Liver (tissue), 3 donors: ENCODE measurements at regions not wholly inside any gene's neighbourhood (a gene's known extent, or its start where the extent isn't known, plus 50 kb on each side); places are given as distances from the start of the nearest gene placed in this dataset.

Experiments used
- CTCF ChIP-seq: fragments of 150-350 bp; IDR thresholded peaks from 2 replicates; pipeline ENCODE4 v1.5.1; 2017; ENCODE audit warnings: improper control_type of control experiment, low read depth, low read length; ENCODE audit not compliant: missing input control
- GABPA ChIP-seq, 2 donors: IDR thresholded peaks in 1 of 2; conservative IDR thresholded peaks in 1 of 2; 2 replicates each; pipeline ENCODE4 v1.6.1; 2016; ENCODE audit warnings: antibody characterized with exemption in 2 of 2, mild to moderate bottlenecking in 1 of 2, moderate library complexity in 1 of 2
- MAX ChIP-seq: IDR thresholded peaks from 2 replicates; pipeline ENCODE4 v1.6.1; 2016; ENCODE audit warnings: antibody characterized with exemption
- TAF1 ChIP-seq: conservative IDR thresholded peaks from 2 replicates; pipeline ENCODE4 v1.6.1; 2016; ENCODE audit warnings: antibody characterized with exemption, mild to moderate bottlenecking
- donor health status: healthy.
- donor health status: healthy.

GRCh38 chr15:87707071-87707470 lies 549.5 kb downstream of the NTRK3 start:
- TF ChIP-seq CTCF (no peak), MAX (no peak), TAF1 (no peak), GABPA (IDR thresholded peaks at IDR 0.05 in 1 of 2, conservative IDR thresholded peaks at IDR 0.05 in 1 of 2) (no peak)
